OCI-LY7 (cell line): ENCODE measurements at regions not wholly inside any gene's neighbourhood (a gene's known extent, or its start where the extent isn't known, plus 50 kb on each side); places are given as distances from the start of the nearest gene placed in this dataset.

Experiments
- BruUV-seq: library from RNA; stranded (reverse); fragments of 400-500 nt; replicated peaks from 2 replicates; lab custom pipeline; 2021; lab: Mats Ljungman, UMichigan
- CTCF ChIA-PET: fragments of 300-600 bp; sonication (Branson Sonifier 250); formaldehyde crosslinking; loops from one replicate; lab custom pipeline; 2022; ENCODE audit warnings: antibody characterized with exemption; ENCODE audit not compliant: unreplicated experiment; lab: Charles Lee
- POLR2A ChIA-PET: fragments of 300-600 bp; sonication (Branson Sonifier 250); formaldehyde crosslinking; loops from one replicate; lab custom pipeline; 2022; ENCODE audit warnings: antibody characterized with exemption; lab: Charles Lee
- DNase-seq: peaks from one replicate; pipeline ENCODE4 v3.0.0-alpha.2; 2015; ENCODE audit warnings: low spot score
- H2AFZ ChIP-seq: fragments of 200-600 bp; sonication (generic), shearing (Covaris generic); 2 replicates; pipeline ENCODE4 v1.6.1; 2014; ENCODE audit warnings: mild to moderate bottlenecking, antibody characterized with exemption, low read length, moderate library complexity
- H3K27ac ChIP-seq: fragments of 200-600 bp; sonication (generic); 2 replicates; pipeline ENCODE4 v1.5.1; 2014; ENCODE audit warnings: mixed run types, low read depth, mild to moderate bottlenecking, moderate library complexity, low read length, inconsistent platforms; ENCODE audit not compliant: poor library complexity, severe bottlenecking
- H3K36me3 ChIP-seq: fragments of 200-600 bp; sonication (generic); 2 replicates; pipeline ENCODE4 v1.6.1; 2014; ENCODE audit warnings: mild to moderate bottlenecking, antibody characterized with exemption, low read length, moderate library complexity, mixed read lengths; ENCODE audit not compliant: insufficient read depth
- H3K4me1 ChIP-seq: fragments of 200-600 bp; sonication (generic); 2 replicates; pipeline ENCODE4 v1.5.1; 2014; ENCODE audit warnings: mild to moderate bottlenecking, low read length; ENCODE audit not compliant: insufficient read depth, poor library complexity, severe bottlenecking
- H3K4me2 ChIP-seq: fragments of 200-600 bp; sonication (generic); 2 replicates; pipeline ENCODE4 v1.6.1; 2014; ENCODE audit warnings: mild to moderate bottlenecking, low read length
- H3K4me3 ChIP-seq: fragments of 200-600 bp; sonication (generic); 2 replicates; pipeline ENCODE4 v1.5.1; 2014; ENCODE audit warnings: mild to moderate bottlenecking, low read depth, low read length; ENCODE audit not compliant: poor library complexity, severe bottlenecking
- H3K79me2 ChIP-seq: fragments of 200-600 bp; sonication (generic); 2 replicates; pipeline ENCODE4 v1.6.1; 2016; ENCODE audit warnings: low read depth, mild to moderate bottlenecking, low read length, moderate library complexity, mixed read lengths; ENCODE audit not compliant: insufficient read depth
- H3K9me2 ChIP-seq: fragments of 200-600 bp; sonication (generic); 2 replicates; pipeline ENCODE4 v1.6.1; 2016; ENCODE audit warnings: mild to moderate bottlenecking, low read length, mixed read lengths; ENCODE audit not compliant: insufficient read depth
- H3K9me3 ChIP-seq: fragments of 200-600 bp; sonication (generic); 2 replicates; pipeline ENCODE4 v1.6.1; 2014; ENCODE audit warnings: mild to moderate bottlenecking, mixed run types, low read length, mixed read lengths
- H4K20me1 ChIP-seq: fragments of 200-600 bp; sonication (generic); 2 replicates; pipeline ENCODE4 v1.6.1; 2014; ENCODE audit warnings: mild to moderate bottlenecking, antibody characterized with exemption, low read length, moderate library complexity, mixed read lengths; ENCODE audit not compliant: insufficient read depth
- CTCF ChIP-seq: fragments of 200-600 bp; sonication (generic); conservative IDR thresholded peaks from 2 replicates; pipeline ENCODE4 v1.5.1; 2014; ENCODE audit warnings: mild to moderate bottlenecking, antibody characterized with exemption, low read length, moderate library complexity, mixed read lengths
- EZH2phosphoT487 ChIP-seq: fragments of 200-600 bp; sonication (generic); IDR thresholded peaks from 2 replicates; pipeline ENCODE4 v1.6.1; 2018; ENCODE audit warnings: low read depth, borderline replicate concordance, mild to moderate bottlenecking, mixed run types, antibody characterized with exemption, low read length, moderate library complexity, mixed read lengths
- intact Hi-C: fragments of 100-400 bp; cut with micrococcal nuclease; formaldehyde crosslinking; loops from one replicate; pipeline ENCODE4 v1.10.0; 2022; ENCODE audit not compliant: unreplicated experiment

DNA sequence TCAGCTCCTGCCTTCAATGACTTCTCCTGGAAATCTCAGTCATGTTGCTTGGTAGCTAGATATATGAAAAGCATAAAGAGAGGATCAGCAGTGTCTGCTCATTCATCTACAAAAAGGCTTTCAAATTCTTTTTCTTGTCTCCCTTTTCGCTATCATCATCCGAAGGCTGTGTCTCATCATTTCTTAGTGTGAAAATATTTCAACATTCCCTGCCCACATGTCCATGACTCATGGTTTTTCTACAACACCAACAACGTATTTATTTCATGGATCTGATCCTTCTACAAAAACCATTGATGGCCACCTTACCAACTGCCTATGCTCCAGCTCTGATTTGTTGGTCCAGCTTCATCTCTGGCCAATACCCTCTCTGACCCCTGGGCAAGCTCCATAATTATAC is 472.5 kb upstream of the GHITM start:
- no peak overlapping the region for H3K27ac ChIP-seq
- no peaks in the 10 kb centered on the region for H3K9me3 ChIP-seq
- no peak overlapping the region for H2AFZ ChIP-seq
- CTCF ChIA-PET, result interaction anchor here (0.6 kb wide), 1 partner anchor 44 kb away, joined by 3 read pairs; no protein-coding TSS in a partner anchor
- no peaks in the 10 kb centered on the region for H3K79me2 ChIP-seq
- no peaks in the 10 kb centered on the region for H4K20me1 ChIP-seq
- no peaks in the 10 kb centered on the region for H3K4me1 ChIP-seq
- no TSS peak for BruUV-seq
- H3K4me3 ChIP-seq, result no peak overlapping the region
- DNase-seq, result no peak
- POLR2A ChIA-PET, result interaction anchor here (0.8 kb wide), 1 partner anchor 19 kb away, joined by 3 read pairs; no protein-coding TSS in a partner anchor
- no peak overlapping the region for H3K4me2 ChIP-seq
- intact Hi-C loops, result no loop called here
- no peaks in the 10 kb centered on the region for H3K36me3 ChIP-seq
- H3K9me2 ChIP-seq, result no peaks in the 10 kb centered on the region
- TF ChIP-seq CTCF (no peak), EZH2phosphoT487 (no peak)

GRCh38 chr10:83667594-83667993 is 471.7 kb upstream of the GHITM start:
- no peaks in the 10 kb centered on the region for H3K9me3 ChIP-seq
- H3K4me3 ChIP-seq, result no peak overlapping the region
- ChIA-PET POLR2A (interaction anchor here (0.9 kb wide), 1 partner anchor 36 kb away, joined by 3 read pairs; no protein-coding TSS in a partner anchor), CTCF (no interaction called here)
- H2AFZ ChIP-seq, result no peak overlapping the region
- no peaks in the 10 kb centered on the region for H3K79me2 ChIP-seq
- H3K36me3 ChIP-seq, result no peaks in the 10 kb centered on the region
- H3K4me2 ChIP-seq, result no peak overlapping the region
- intact Hi-C loops, result no loop called here
- H4K20me1 ChIP-seq, result no peaks in the 10 kb centered on the region
- no peaks in the 10 kb centered on the region for H3K9me2 ChIP-seq
- no TSS peak for BruUV-seq
- no peaks in the 10 kb centered on the region for H3K4me1 ChIP-seq
- TF ChIP-seq CTCF (no peak), EZH2phosphoT487 (no peak)
- DNase-seq, result no peak
- H3K27ac ChIP-seq, result no peak overlapping the region

DNA sequence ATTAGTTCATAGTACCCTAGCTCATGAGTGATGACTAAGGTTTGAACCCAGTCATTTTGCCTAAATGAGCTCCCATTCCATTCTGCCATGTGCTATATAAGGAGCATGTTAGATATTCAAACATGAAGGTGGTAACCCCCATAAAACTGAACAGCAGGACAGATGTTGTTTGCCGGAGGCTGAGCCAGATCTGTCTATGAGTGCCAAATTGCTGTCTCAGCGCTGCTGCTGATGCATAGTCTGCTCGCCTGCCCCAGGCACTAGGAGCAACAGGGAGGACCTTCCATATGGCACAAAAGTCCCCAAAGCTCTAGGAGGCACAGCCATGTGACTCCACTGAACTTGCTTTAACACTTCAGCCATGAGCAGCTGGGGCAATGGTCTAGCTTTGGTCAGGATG is 466.0 kb upstream of the GHITM start:
- no TSS peak for BruUV-seq
- H3K27ac ChIP-seq, result no peak overlapping the region
- no peaks in the 10 kb centered on the region for H3K9me3 ChIP-seq
- TF ChIP-seq CTCF (no peak), EZH2phosphoT487 (no peak)
- no peak overlapping the region for H3K4me3 ChIP-seq
- no peaks in the 10 kb centered on the region for H3K4me1 ChIP-seq
- H3K79me2 ChIP-seq, result no peaks in the 10 kb centered on the region
- CTCF ChIA-PET, result no interaction called here
- no peak overlapping the region for H3K4me2 ChIP-seq
- no peaks in the 10 kb centered on the region for H3K36me3 ChIP-seq
- intact Hi-C loops, result no loop called here
- DNase-seq, result no peak
- no peaks in the 10 kb centered on the region for H4K20me1 ChIP-seq
- H3K9me2 ChIP-seq, result no peaks in the 10 kb centered on the region
- H2AFZ ChIP-seq, result no peak overlapping the region
- POLR2A ChIA-PET, result interaction anchor here (0.6 kb wide), 1 partner anchor 556 kb away, joined by 3 read pairs; no protein-coding TSS in a partner anchor
